Amniotic epithelial cell (primary cell): ENCODE measurements at regions not wholly inside any gene's neighbourhood (a gene's known extent, or its start where the extent isn't known, plus 50 kb on each side); places are given as distances from the start of the nearest gene placed in this dataset.
"Not testable (repeated sequence)": the region's sequence is repeated elsewhere in the genome, so short reads cannot be mapped to it uniquely, and the experiment has no call there.

Experiments used
- DNase-seq: peaks from one replicate; pipeline ENCODE4 v3.0.0-alpha.2; 2010; ENCODE audit warnings: low read depth

GRCh38 chr3:90206482-90206881 is 1099.1 kb downstream of the EPHA3 start:
- DNase-seq, result not testable (repeated sequence)

GRCh38 chr3:90207353-90208097 is 1100.1 kb downstream of the EPHA3 start:
- not testable (repeated sequence) for DNase-seq

GRCh38 chr3:90221900-90222299 is 1114.5 kb downstream of the EPHA3 start:
- DNase-seq, result no peak

GRCh38 chr3:90241481-90241880 is 1134.1 kb downstream of the EPHA3 start:
- DNase-seq, result no peak

- no peak for DNase-seq
These were observed 1145.7 kb downstream of the EPHA3 start for GRCh38 chr3:90253131-90253530.

GRCh38 chr3:90261481-90262433 is 1154.3 kb downstream of the EPHA3 start:
- DNase-seq, result no peak
